Esophagus squamous epithelium (tissue), 4 donors: ENCODE measurements at regions not wholly inside any gene's neighbourhood (a gene's known extent, or its start where the extent isn't known, plus 50 kb on each side); places are given as distances from the start of the nearest gene placed in this dataset.

Source experiments
- POLR2A ChIP-seq, 4 donors: fragments of 450-650 bp; IDR thresholded peaks; one replicate each; pipeline ENCODE4 v1.6.1; 2017; ENCODE audit warnings: antibody characterized with exemption in 4 of 4, mild to moderate bottlenecking in 4 of 4, moderate library complexity in 3 of 4
- TF ChIP-seq, protein P1 (sequence below), 6 experiments: fragments of 450-650 bp in 4 of 6; fragments of 200-600 bp in 2 of 6; sonication (generic) in 2 of 6; IDR thresholded peaks; one replicate each; pipeline ENCODE4 v1.5.1; 2016 to 2019; ENCODE audit warnings: antibody characterized with exemption in 6 of 6, mild to moderate bottlenecking in 4 of 6, moderate library complexity in 4 of 6

DNA sequence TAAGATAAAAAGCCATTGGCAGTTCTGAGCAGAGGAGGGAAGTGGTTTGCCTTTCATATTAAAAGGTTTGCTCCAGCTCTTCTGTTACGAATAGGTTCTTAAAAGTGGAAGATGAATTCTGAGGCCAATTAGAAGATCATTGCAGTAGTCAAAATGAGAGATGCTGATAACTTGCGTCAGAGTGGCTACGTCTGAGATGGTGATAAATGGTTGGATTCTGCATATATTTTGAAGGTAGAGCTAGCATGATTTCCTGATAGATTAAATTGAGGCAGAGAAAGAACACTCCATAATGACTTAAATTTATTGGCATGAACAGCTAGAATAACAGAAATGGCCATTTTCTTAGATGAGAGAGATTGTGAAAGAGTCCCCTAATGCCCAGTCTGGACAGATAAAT is 652.6 kb downstream of the DACH1 start:
- TF ChIP-seq, protein P1, sequence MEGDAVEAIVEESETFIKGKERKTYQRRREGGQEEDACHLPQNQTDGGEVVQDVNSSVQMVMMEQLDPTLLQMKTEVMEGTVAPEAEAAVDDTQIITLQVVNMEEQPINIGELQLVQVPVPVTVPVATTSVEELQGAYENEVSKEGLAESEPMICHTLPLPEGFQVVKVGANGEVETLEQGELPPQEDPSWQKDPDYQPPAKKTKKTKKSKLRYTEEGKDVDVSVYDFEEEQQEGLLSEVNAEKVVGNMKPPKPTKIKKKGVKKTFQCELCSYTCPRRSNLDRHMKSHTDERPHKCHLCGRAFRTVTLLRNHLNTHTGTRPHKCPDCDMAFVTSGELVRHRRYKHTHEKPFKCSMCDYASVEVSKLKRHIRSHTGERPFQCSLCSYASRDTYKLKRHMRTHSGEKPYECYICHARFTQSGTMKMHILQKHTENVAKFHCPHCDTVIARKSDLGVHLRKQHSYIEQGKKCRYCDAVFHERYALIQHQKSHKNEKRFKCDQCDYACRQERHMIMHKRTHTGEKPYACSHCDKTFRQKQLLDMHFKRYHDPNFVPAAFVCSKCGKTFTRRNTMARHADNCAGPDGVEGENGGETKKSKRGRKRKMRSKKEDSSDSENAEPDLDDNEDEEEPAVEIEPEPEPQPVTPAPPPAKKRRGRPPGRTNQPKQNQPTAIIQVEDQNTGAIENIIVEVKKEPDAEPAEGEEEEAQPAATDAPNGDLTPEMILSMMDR (IDR thresholded peaks at IDR 0.05) = no peak
- TF ChIP-seq POLR2A (IDR thresholded peaks at IDR 0.05) = no peak
